Pancreas (tissue), 10 donors: ENCODE measurements at regions not wholly inside any gene's neighbourhood (a gene's known extent, or its start where the extent isn't known, plus 50 kb on each side); places are given as distances from the start of the nearest gene placed in this dataset.

Source experiments
- ATAC-seq, 4 donors: fragments of 200-7000 bp; cut with Tn5 transposase; one replicate each; pipeline versions ENCODE4 v1.8.0 to v1.9.1; 2020; ENCODE audit warnings: mild to moderate bottlenecking in 4 of 4, moderate library complexity in 4 of 4
- DNase-seq, 6 donors: peaks; one replicate each; pipeline ENCODE4 v3.0.0-alpha.2; 2020
- FAIRE-seq: peaks from 2 replicates; lab custom pipeline; 2012; peaks lifted over from hg19 to GRCh38; lab: Jason Lieb, UNC
- H3K27ac ChIP-seq, 4 donors: fragments of 200-600 bp; sonication (generic); 1 replicate in 3 of 4; 2 replicates in 1 of 4; pipeline versions ENCODE4 v1.5.0 to v1.8.0; 2020
- H3K27me3 ChIP-seq, 4 donors: fragments of 200-600 bp; one replicate each; pipeline ENCODE4 v1.8.0; 2021
- H3K36me3 ChIP-seq, 3 donors: fragments of 200-600 bp; sonication (generic) in 1 of 3; one replicate each; pipeline versions ENCODE4 v1.5.0 to v1.8.0; 2020 to 2021
- H3K4me1 ChIP-seq, 3 donors: fragments of 200-600 bp; one replicate each; pipeline ENCODE4 v1.8.0; 2021
- H3K4me3 ChIP-seq, 4 donors: fragments of 200-600 bp; sonication (generic) in 2 of 4; one replicate each; pipeline versions ENCODE4 v1.5.0 to v1.8.0; 2020 to 2021
- H3K9me3 ChIP-seq, 4 donors: fragments of 200-600 bp; one replicate each; pipeline ENCODE4 v1.8.0; 2021
- CTCF ChIP-seq, 4 donors: fragments of 200-600 bp; sonication (generic) in 3 of 4; IDR thresholded peaks; one replicate each; pipeline versions ENCODE4 v1.5.0 to v1.8.0; 2021; ENCODE audit warnings: antibody characterized with exemption in 4 of 4
- WGBS, 2 donors: extraction: QIAGEN DNeasy Blood & Tissue Kit; methylation state at CpG; one replicate each; pipeline ENCODE4 v1.1.7; 2013; 5-methylcytosine and 5-hydroxymethylcytosine counted together
- intact Hi-C, 3 donors: fragments of 100-400 bp; cut with DNase I; formaldehyde crosslinking; loops; one replicate each; pipeline versions ENCODE4 v1.11.1 to v1.14.2; 2022
- donor health status: healthy with polysubstance abuse.
- donor health status: DM: no; HTN: no; CAD: no; lungs with moderate emphysema.
- donor health status: DM: no; HTN: no; CAD: no.
- donor health status: control.
- donor health status: control.
- donor health status: Bipolar disorder and iron deficiency.
- donor health status: DM: yes; HTN: yes; CAD: no.
- donor health status: DM: no; HTN: no; CAD: no.
- donor health status: DM: no; HTN: no; CAD: no.
- donor health status: DM: yes; HTN: yes; CAD: no.

GRCh38 chr20:55579802-55580201 lies 425.5 kb downstream of the CBLN4 start:
- no peaks in the 10 kb centered on the region for H3K9me3 ChIP-seq
- no peaks in the 10 kb centered on the region for H3K36me3 ChIP-seq
- ATAC-seq: no peak
- no peaks in the 10 kb centered on the region for H3K27me3 ChIP-seq
- intact Hi-C loops: no loop called here
- FAIRE-seq: no peak
- no peak for TF ChIP-seq CTCF (IDR thresholded peaks at IDR 0.05)
- WGBS, 2 donors: 44 to 50% methylated on average over 2 of the region's 2 CpGs
- H3K4me3 ChIP-seq: no peak overlapping the region
- DNase-seq: no peak
- H3K4me1 ChIP-seq: no peaks in the 10 kb centered on the region
- no peak overlapping the region for H3K27ac ChIP-seq

GRCh38 chr20:55576981-55577380 lies 428.3 kb downstream of the CBLN4 start:
- intact Hi-C loops: no loop called here
- Histone ChIP-seq H3K9me3 (no peaks in the 10 kb centered on the region), H3K4me1 (no peaks in the 10 kb centered on the region), H3K4me3 (no peak overlapping the region), H3K27me3 (peaks cover 0 to 8% (median 0%) of the 10 kb centered on the region in 4 donors), H3K36me3 (no peaks in the 10 kb centered on the region), H3K27ac (no peak overlapping the region)
- FAIRE-seq: no peak
- no peak for DNase-seq
- TF ChIP-seq CTCF (IDR thresholded peaks at IDR 0.05): no peak
- ATAC-seq: no peak
- WGBS, 2 donors: 17 to 24% methylated on average over 1 of the region's 1 CpG

GRCh38 chr20:55569084-55569483 lies 436.2 kb downstream of the CBLN4 start:
- no peak for ATAC-seq
- Histone ChIP-seq H3K36me3 (no peaks in the 10 kb centered on the region), H3K4me1 (no peaks in the 10 kb centered on the region), H3K4me3 (no peak overlapping the region), H3K27me3 (peaks cover 0 to 8% (median 0%) of the 10 kb centered on the region in 4 donors), H3K27ac (no peak overlapping the region), H3K9me3 (no peaks in the 10 kb centered on the region)
- intact Hi-C loops: no loop called here
- no peak for TF ChIP-seq CTCF (IDR thresholded peaks at IDR 0.05)
- WGBS, 2 donors: 65 to 72% methylated on average over 3 of the region's 3 CpGs
- DNase-seq: no peak
- FAIRE-seq: no peak

- no peak for FAIRE-seq
Measured at GRCh38 chr20:55567826-55568225, 437.5 kb downstream of the CBLN4 start.

More at GRCh38 chr20:55567826-55568225, 437.5 kb downstream of the CBLN4 start:
- Histone ChIP-seq H3K27ac (no peak overlapping the region), H3K4me3 (no peak overlapping the region), H3K36me3 (no peaks in the 10 kb centered on the region), H3K27me3 (peaks cover 0 to 5% (median 0%) of the 10 kb centered on the region in 4 donors), H3K9me3 (no peaks in the 10 kb centered on the region), H3K4me1 (no peaks in the 10 kb centered on the region)
- 80 to 81% methylated on average over 6 of the region's 6 CpGs for WGBS, 2 donors
- no peak for TF ChIP-seq CTCF (IDR thresholded peaks at IDR 0.05)
- DNase-seq (no peak), ATAC-seq (no peak)
- intact Hi-C loops: no loop called here
